Stimulated activated CD4-positive, alpha-beta T cell treated with anti-CD3 and anti-CD28 coated beads, Interleukin-2, amount 100 ng/mL, for 48 hours (primary cell): ENCODE measurements at regions not wholly inside any gene's neighbourhood (a gene's known extent, or its start where the extent isn't known, plus 50 kb on each side); places are given as distances from the start of the nearest gene placed in this dataset.
"Not testable (repeated sequence)": the region's sequence is repeated elsewhere in the genome, so short reads cannot be mapped to it uniquely, and the experiment has no call there.

ENCODE experiments used
- DNase-seq, 2 donors: peaks; one replicate each; pipeline ENCODE4 v3.0.0-alpha.2; 2020

- DNase-seq: no peak
These were observed 1464.3 kb downstream of the UQCRFS1 start for GRCh38 chr19:27748551-27749152.

GRCh38 chr19:27746691-27747380 lies 1466.1 kb downstream of the UQCRFS1 start:
- no peak for DNase-seq

GRCh38 chr19:27745978-27746542 lies 1466.9 kb downstream of the UQCRFS1 start:
- no peak for DNase-seq

GRCh38 chr19:27744926-27745768 lies 1467.8 kb downstream of the UQCRFS1 start:
- DNase-seq: no peak

GRCh38 chr19:27742041-27742440 lies 1470.9 kb downstream of the UQCRFS1 start:
- DNase-seq: no peak

GRCh38 chr19:27741236-27741635 lies 1471.7 kb downstream of the UQCRFS1 start:
- DNase-seq: no peak

- no peak for DNase-seq
These were observed 1472.6 kb downstream of the UQCRFS1 start for GRCh38 chr19:27740396-27740795.

GRCh38 chr19:27738569-27739193 lies 1474.3 kb downstream of the UQCRFS1 start:
- no peak for DNase-seq

- DNase-seq: no peak
These were observed 1476.7 kb downstream of the UQCRFS1 start for GRCh38 chr19:27736225-27736624.

- no peak for DNase-seq
These were observed 1477.6 kb downstream of the UQCRFS1 start for GRCh38 chr19:27735314-27735713.

- no peak for DNase-seq
These were observed 1478.3 kb downstream of the UQCRFS1 start for GRCh38 chr19:27734496-27735220.

- DNase-seq: no peak
These were observed 1479.2 kb downstream of the UQCRFS1 start for GRCh38 chr19:27733551-27734266.

- no peak for DNase-seq
These were observed 1483.6 kb downstream of the UQCRFS1 start for GRCh38 chr19:27729332-27729731.

- DNase-seq: no peak
These were observed 1490.3 kb downstream of the UQCRFS1 start for GRCh38 chr19:27722625-27723024.

GRCh38 chr19:27720155-27720554 lies 1492.8 kb downstream of the UQCRFS1 start:
- DNase-seq: no peak

- no peak for DNase-seq
These were observed 1493.9 kb downstream of the UQCRFS1 start for GRCh38 chr19:27719034-27719433.

GRCh38 chr19:27718234-27718633 lies 1494.7 kb downstream of the UQCRFS1 start:
- DNase-seq: no peak

GRCh38 chr19:27717825-27718224 lies 1495.1 kb downstream of the UQCRFS1 start:
- DNase-seq: no peak

GRCh38 chr19:27716922-27717321 lies 1496.0 kb downstream of the UQCRFS1 start:
- DNase-seq: no peak

GRCh38 chr19:27714857-27715256 lies 1498.1 kb downstream of the UQCRFS1 start:
- no peak for DNase-seq

- DNase-seq: no peak
These were observed 1503.5 kb downstream of the UQCRFS1 start for GRCh38 chr19:27709496-27709895.

- DNase-seq: not testable (repeated sequence)
These were observed 1504.0 kb downstream of the UQCRFS1 start for GRCh38 chr19:27708986-27709385.
